NCI-H524 treated with DMSO at 0.1 percent for 48 hours (cell line): ENCODE measurements at regions not wholly inside any gene's neighbourhood (a gene's known extent, or its start where the extent isn't known, plus 50 kb on each side); places are given as distances from the start of the nearest gene placed in this dataset.

ENCODE experiments used
- DNase-seq: peaks from one replicate; lab custom pipeline; 2025; lab: John Stamatoyannopoulos, UW

DNA sequence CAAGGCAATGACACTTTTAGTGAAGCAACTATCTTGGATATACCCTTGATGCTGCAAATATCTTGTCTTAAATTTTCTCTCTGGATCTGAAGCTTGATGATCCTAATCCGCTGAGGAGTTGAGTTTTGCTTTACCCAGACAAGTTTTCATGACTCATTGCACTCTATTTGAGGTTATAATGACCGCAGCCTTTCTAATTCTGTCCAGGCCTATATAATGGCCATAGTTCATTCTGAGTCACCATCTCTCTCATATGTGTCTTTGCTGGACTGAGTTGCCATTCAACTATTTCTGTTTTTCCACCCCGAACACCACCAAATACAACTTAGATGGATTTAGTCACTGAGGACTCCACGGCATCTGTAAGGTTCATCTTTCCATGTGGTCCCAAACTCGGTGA is 802.1 kb upstream of the FAM98A start:
- no peak for DNase-seq

DNA sequence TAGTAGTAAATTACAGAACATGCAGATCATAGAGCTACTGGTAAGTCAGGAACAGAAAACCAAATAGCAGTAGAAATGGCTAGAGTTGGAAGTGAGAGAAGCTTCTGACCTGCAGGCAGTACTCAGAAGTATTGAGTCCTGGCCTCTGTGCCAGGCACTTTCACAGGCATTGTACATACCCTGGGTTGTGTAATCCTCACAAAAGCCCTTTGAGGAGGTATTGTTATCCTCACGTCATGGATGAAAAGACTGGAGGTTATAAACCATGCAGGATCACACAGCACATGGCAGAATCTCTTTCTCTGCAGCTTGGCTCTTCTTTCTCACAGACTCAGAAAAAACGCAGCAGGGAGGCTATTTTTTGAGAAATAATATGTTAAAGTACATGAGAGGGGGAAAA is 789.3 kb upstream of the FAM98A start:
- no peak for DNase-seq

DNA sequence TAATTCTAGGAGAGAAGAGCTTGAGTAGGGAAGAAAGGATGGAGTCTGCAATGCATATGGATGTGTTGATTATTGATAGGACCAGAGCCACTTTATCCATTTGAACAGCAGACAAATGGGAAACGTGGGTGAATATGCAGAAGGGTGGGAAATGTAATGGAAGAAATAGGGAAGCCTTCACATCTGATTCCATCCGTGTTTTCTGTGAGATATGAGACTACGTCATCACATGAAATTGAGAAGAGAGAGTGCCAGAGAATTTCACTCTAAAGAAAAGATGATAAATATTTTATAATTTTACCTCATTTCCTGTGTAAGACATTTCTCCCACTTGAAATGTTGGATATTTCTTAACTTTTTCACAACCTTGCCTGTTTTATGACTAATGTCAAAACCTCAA is 788.4 kb upstream of the FAM98A start:
- DNase-seq: no peak

DNA sequence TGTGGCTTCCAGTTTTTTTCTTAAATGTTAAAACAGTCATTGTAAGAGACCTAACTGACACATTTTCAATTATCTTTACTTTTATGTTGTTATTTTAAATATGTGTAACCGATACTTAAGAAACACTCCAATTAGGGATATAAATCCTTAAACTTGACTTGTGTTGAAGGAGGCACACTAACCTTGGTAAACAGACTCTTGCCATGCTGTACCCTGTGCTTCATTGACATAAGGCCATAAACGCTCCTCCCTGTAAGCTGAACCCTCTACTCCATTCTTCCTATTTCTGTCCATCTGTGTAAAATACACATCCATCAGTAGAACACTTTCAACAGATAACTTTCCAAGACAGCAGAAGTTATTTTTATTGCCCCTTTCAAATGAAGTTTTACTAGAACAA is 780.5 kb upstream of the FAM98A start:
- DNase-seq: no peak

DNA sequence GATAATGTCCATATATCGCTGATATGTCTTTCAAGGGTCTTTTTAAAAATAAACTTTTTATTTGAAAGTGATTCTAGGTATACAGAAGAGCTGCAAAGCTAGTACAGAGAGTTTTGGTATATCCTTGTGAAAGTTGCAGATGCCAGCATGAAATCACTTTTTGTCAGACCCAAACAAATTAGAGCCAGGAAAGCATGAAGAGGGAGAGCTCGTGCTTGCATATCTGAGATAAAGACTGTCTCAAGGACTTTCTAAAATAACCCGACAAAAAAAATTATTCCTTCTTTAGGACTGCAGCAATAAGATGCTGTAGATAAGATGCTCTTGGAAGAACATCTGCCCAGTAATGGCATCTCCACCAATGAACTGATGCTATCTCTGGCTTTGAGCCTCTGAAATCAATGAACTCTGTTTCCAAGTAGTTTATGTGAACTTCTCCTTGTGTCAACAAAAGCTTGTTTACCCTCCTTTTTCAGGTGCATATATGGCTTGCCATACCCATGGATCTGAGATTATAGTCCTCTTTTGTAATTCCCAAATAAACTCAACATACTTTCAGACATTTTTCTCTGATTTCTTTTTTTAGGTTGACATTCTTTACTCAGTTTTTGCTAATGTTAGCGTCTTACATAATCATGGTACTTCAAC is 774.6 kb upstream of the FAM98A start:
- no peak for DNase-seq

DNA sequence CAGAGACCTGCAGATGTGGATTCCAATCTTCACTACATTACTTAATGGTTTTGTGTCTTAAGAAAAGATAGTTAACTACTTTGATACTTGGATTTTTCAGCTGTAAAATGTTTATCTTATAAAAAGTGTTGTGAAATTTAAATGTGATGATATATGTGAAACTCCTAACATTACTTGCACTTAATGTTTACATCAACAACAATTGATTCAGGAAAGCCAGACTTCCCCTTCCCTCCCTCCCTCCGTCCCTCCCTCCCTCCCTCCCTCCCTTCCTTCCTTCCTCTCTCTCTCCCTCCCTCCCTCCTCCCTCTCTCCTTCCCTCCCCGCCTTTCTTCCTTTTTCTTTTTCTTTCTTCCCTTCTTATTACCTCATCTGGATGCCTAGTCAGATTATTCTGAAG is 773.9 kb upstream of the FAM98A start:
- DNase-seq: no peak

DNA sequence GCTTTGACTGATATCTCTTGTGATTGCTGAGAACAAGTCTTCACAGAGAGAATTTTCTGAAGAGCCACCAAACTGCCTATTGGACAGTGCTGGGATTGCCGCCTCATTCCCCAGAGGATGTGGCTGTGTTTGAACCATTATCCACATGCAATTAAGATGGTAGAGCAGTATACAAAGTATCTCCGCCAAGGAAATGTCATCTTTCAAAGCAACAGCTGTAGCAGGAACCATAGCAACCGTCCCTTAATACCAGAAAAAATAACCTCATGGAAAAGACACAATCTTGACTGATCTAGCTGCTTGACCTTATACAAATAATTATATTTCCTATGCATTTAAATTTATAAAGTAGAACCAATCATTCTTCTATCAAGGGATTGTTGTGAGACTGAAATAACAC is 772.6 kb upstream of the FAM98A start:
- no peak for DNase-seq

GRCh38 chr2:34368304-34368703 is 769.2 kb upstream of the FAM98A start:
- DNase-seq: no peak

DNA sequence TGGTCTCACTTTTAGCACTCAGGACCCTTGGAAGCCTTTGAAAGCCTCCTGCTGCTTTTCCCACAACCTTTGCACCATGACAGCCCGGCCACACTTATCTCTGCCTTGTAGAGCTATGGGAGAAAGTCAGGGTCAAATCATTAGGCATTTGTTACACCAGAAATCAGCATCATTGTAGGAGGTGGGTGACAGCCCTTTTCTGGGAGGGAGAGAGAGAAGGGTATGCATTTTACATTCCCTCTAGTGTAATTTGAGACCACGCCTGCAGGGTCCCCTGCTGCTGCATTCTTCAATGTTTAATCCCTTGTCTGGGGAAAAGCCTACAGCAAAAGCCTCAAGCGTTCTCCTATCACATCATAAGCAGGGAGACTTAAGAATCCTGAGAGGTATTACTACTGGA is 766.8 kb upstream of the FAM98A start:
- DNase-seq: peak; percentile 1

DNA sequence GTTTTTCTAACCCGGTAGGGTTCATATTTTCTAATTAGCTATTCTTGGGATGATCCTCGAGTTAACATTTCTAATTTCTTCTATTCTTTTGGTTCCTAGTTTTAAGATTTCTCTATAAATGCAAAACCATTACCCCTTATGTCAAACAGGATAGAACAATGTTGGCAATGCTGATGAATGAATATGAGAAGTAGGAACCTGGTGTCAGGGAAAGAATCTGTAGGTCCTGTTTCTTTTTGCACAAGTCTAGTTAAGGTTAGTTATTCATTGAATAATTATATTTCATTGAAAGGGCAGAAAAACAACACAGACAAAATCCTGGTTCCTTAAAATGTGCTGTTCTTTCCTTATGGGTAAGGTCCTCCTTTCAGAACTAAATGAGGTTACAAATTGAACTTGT is 766.4 kb upstream of the FAM98A start:
- no peak for DNase-seq

DNA sequence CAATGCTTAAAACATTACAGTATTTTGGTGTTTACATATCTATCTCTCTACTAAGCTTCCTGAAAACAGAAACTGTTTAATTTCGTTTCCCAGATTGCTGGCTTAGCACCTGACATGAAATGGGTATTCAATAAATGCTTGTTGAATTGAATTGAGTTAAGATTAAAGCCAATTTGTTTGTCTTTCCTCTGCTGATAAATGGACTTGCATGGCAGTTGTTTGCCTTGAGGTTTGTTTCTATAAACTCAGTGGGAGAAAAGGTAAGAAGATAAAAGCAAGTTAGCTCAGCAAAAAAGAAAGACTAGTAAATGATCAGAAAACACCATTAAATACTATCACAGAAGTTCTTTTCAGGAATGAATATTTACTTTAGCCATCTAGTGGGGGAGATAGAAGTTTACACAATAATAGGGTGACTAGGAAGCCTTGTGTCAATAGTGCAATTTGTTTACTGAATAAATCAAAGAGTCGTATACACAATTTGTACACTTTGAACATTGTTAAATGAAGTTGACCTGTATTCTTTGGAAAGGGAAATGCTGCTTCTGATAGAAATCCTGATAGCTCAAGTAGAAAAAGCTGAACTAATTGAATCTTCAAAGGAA is 754.5 kb upstream of the FAM98A start:
- no peak for DNase-seq

DNA sequence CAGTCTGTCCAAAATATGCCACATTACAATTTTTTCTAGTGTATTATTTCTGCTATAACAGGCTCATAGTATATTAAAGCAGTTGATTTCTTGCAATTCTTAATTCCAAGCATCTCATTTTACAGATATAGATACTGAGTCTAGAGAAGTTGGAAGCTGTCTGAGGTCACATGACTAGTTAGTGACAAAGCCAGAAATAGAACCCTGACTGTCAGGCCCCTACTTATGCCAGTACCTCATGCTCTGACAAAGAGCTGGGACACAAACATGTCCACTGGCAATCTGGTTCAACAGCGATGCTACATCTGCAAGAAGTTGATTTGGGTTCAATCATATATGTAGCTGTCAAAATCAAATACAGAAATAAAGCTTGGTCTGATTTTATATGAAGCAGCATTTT is 750.4 kb upstream of the FAM98A start:
- DNase-seq: no peak

- DNase-seq: no peak
These were observed 745.9 kb upstream of the FAM98A start for GRCh38 chr2:34345030-34345429.

DNA sequence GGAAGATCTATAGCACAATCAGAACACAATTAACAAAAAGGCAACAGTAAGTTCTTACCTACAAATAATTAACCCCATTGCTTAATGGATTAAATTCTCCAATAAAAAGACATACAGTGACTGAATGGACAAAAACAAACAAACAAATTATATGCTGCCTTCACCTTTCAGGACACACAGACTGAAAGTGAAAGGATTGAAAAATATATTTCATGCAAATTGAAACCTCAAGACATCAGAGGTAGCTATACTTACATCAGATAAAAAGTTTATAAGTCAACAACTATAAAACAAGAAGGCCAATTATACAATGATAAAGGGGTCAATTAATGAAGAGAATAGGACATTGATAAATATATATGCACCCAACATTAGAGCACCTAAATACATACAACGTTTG is 741.2 kb upstream of the FAM98A start:
- no peak for DNase-seq

DNA sequence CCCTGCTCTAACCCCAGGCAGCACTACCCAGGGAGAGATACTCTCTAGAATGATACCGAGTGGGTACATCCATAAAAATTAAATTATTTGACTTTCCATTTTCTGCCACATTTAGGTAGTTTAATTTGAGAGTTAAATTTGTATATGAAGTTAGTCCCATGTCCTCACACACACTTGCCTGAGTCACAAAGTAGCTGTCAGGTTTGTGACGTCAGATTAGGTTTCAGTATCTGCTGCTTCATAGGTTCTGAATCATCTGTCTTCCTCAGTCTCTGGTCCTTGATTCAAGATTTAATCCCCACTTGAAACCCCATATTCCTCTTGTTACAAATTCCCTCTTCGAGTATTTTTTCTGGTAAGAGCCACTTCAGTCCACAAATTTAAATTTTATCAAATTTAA is 738.6 kb upstream of the FAM98A start:
- no peak for DNase-seq

DNA sequence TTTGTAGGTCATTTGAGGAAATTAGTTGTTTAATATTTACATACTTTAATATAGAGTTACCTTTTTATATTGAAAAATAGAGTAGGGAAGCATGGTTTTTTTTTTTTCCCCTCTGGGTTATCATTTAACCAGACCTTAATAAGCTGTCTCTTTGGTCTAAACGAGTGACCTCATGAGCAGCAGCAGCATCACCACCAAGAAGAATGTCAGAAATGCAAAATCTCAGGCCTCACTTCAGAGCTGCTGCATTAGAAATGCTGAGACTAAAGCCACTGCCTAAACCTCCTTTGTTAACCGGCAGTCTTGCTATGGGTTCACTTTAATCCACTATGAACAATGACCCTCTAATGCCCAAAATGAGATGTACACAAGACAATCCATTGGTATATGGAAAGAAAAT is 733.7 kb upstream of the FAM98A start:
- DNase-seq: no peak

GRCh38 chr2:34320056-34320455 is 721.0 kb upstream of the FAM98A start:
- DNase-seq: no peak

DNA sequence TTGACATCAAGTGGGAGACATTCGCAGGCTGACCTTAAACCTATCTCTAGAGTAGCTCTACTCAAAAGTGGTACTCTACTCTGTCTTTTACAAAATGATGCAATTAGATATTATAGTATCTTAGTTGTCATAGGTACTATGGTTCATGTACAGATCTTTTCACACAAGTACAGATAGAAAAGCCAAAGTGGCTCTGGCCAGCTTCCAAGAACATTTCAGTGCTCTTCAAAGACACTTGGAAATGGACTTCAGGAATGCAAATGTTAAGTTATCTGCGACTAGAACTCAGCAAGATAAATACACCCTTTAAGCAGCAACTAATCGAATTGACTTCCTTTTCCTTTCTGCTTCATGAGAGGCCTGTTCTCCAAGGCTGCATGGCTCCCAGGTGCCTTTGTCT is 718.7 kb upstream of the FAM98A start:
- DNase-seq: no peak

DNA sequence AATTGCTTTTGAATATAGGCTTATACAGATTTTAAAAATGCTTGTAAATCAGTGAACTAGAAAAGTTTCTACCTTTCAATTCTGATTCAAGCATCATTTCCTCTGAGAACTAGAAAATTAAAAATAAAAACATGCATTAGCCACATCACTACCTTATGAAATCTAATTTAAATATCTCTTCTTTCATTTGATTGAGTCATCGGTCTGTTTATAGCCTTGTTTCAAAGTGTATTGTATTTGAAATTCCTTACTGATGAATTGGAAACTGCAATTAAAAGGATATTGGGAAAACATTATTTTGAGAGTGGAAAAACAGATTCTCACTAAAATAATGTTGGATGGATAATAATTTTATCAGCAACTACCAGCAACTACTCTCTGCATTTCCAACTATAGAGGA is 717.7 kb upstream of the FAM98A start:
- no peak for DNase-seq

- DNase-seq: no peak
These were observed 712.7 kb upstream of the FAM98A start for GRCh38 chr2:34311816-34312215.

DNA sequence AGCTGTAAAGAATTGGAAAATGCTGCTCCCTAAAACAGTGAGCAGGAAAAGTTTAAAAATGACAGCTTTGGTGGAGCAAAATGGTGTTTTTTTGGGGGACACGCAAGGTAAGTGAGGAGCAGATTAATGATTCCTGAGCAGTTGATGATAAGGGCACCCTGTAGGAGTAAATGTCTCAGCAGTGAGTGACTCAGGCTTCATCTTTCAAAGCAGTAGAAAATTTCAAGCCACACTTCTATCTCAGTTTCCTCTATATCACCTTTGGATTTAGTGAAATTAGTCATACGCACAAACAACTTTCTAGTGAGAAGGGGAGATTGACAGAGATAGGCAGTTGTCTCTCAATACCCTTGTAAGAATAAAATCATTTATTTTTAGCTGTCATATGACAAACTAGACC is 709.0 kb upstream of the FAM98A start:
- DNase-seq: no peak

DNA sequence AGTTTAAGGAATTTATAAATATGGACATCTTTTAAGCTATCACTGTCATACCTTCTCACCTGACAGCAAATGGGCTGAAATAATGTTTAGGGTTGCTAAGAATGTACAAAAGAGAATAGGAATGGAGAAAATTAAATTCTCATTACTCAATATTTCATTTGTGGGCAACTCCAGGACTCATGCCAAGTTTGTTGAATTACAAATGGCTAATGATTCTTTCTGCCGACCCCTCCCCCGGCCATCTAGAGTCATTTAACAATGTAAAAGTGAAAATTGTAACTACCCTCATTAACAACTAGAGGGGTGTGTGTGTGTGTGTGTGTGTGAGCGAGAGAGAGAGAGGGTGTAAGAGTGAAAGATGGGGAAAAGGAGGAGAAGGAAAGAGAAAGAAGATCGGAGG is 708.5 kb upstream of the FAM98A start:
- DNase-seq: no peak

DNA sequence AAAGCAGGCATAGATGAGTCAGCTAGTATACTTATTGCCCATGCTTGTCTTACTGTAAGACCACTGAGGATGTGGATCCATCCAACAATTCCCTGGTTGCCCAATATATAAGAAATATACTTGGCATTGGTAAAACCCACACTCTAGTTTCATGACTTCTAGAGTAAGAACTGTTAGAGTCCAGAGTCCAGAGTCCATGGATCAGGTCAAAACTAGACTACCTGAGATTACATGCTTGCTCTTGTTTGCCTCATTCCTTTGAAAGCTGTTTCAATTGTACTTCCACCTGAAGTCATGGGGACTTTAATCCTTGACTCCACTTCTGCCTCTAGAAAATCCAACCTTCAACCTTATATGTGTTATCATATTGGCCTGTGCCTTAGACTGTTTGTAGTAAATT is 707.6 kb upstream of the FAM98A start:
- DNase-seq: no peak

DNA sequence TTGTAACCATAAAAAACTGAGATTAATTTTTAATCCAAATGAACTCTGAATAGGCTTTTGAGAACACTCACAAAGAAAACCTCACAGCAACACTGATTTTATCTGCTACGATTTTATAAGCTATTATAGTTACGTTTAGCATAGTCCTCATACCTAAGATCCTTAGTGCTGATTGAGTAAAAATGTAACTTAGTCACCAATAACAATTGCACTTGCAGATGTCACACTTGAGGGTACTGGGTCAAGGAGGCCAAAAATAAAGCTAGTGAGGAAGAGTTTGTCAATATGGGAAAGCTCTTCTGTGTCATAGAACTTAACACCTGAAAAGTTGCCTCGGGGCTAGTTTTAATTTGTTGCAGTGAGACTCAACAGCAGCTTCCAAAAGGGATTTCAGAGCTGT is 706.5 kb upstream of the FAM98A start:
- DNase-seq: no peak
